Right hindlimb (tissue), 1 donor: ENCODE measurements at regions not wholly inside any gene's neighbourhood (a gene's known extent, or its start where the extent isn't known, plus 50 kb on each side); places are given as distances from the start of the nearest gene placed in this dataset.

Experiments used
- DNase-seq: peaks from one replicate; pipeline ENCODE4 v3.0.0-alpha.2; 2018

DNA sequence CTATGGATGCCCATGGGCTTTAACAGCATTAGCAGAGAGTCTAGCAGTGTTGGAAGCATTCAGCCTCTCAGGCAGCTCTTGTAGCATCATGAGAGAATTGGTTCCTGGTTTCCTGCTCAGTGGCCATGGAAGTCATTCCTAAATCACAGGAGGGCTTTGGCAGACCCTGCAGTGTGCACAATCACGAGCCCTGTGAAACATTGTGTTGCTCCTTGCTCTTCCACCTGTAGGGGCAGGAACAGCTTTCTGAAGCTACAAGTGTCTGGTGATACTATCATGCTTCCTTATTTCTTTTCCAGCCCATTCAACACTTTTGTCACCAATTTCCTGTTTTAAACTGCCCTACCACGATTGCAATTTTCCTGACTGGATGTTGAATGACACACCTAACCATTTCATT is 402.2 kb upstream of the USP15 start:
- no peak for DNase-seq

DNA sequence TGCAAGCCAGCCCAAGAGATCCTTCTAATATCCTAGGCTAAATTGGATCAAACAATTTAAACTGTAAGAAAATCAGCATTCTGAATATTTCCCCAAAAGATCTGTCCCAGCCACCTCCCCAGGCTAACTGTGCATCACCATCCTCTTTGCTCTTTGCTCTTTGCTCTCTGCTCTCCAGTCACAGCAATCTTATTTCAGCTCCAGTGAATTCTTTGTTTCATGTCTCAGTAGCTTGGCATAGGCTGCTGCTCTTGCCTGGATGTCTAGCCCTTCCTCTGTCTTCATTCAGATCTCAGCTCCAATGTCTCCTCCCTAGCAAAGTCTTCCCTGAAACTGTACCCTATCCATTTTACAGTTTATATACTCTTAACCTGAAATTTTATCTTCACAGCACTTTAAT is 399.8 kb upstream of the USP15 start:
- no peak for DNase-seq

DNA sequence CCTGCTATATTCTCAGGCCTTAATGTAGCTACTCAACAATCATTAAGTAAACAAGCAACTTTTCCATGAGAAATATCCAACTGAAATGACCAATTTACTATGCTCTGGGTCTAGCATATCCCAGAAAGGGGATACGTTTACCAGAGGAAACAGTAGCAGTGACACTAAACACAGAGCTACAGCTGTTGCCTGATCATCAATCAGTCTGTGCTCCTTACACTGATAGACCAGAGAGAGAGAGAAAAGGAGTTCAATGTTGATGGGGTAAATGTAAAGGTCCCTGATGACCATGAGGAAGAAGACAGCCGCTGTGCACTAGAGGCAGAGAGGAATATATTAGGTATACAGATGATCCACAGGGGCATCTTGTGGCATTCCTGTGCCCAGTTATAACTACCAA is 397.2 kb upstream of the USP15 start:
- no peak for DNase-seq

DNA sequence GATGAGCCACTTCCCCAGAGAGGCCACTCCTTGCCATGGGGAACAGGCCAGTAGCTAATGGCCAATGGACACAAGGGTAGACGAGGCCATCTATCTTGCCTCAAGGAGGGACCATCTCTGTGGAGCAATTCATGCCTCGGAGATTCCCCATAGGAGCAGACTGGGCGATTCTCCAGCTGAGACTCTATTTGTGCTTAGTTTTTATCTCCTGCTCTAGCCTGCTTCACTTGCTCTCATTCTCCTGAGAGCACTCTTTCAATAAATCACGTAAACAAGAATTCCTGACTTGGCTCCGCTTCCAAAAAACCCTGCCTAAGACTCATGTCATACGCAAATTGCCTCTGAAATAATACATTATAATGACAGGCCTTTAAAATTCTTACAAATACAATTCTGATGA is 396.4 kb upstream of the USP15 start:
- no peak for DNase-seq

DNA sequence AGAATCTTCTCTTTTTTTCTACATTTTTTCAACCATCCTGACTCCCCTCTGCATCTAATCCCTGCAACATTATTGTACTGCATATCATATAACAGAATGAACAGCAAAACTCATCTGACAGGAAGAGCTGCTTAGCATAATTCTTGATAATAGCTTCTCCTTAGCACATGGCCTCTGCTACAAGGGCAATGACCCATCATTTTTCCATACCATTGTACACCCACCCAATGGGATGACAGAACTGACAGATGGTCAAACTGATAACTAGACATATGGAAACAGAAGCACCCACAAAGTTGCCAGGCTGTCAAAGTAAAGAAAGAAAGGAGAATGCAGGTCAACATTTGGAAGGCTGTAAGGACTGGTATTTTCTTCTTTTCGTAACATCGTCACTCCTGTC is 390.4 kb upstream of the USP15 start:
- DNase-seq, result no peak

DNA sequence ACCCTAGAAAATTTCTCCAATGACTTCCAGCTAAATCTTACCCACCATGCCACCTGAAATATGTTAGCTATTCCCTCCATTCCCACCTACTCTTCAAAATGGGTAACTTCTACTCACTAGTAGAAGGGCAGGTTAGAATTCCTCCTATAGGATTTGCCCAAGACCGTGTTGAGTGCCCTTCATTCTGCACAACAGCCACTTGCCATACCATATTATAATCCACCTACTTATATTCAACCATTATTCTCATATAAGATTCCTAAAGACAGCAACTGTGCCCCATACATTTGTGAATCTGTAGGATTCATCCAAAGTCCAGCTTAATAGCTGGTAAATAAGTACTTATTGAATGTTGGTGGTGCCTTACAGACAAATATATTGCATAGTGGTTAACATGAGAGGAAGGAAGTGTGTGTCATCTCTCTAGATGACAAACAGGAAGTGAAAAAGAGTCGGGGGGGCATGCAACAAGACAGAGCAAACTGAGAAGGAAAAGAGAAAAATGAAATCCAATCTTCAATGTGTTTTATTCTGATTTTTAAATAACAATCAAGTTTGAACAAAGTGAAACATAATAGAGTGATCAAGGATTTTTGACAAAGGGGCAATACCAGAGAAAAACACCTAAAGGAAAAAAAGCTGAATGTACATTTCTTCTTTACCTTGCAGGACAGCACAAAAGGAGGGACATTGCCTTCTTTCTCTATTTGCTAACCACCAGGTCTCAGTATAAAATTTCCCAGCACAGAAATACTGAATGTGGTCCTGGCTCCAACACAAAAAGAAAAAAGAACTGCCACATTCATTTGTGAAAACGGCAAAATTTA is 389.3 kb upstream of the USP15 start:
- no peak for DNase-seq

DNA sequence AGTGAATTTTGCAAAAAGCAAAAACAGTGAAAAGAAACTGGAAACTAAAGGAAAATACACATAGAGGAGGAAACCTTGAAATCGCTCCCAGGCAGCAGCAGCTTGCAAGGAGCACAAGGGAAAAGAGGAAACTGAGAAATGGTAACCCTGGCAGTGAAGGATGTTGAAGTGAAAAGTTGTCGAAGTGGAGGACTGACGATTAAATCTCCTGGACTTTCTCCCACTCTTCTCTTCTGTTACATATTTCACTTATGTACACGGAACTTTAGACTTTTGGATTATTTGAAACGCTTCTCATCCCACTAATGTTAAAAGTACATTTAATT is 388.8 kb upstream of the USP15 start:
- DNase-seq, result no peak

DNA sequence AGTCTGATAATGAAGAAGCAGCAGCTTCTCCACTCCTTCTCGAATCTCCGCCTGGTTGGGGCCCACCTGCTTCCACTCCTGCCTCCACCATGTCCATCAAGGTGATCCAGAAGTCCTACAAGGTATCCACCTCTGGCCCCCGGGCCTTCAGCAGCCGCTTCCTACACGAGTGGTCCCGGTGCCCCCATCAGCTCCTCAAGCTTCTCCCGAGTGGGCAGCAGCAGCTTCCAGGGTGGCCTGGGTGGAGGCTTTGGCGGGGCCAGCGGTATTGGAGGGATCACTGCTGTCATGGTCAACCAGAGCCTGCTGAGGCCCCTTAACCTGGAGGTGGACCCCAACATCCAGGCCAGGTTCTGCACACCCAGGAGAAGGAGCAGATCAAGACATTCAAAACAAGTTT is 381.0 kb upstream of the USP15 start:
- no peak for DNase-seq

DNA sequence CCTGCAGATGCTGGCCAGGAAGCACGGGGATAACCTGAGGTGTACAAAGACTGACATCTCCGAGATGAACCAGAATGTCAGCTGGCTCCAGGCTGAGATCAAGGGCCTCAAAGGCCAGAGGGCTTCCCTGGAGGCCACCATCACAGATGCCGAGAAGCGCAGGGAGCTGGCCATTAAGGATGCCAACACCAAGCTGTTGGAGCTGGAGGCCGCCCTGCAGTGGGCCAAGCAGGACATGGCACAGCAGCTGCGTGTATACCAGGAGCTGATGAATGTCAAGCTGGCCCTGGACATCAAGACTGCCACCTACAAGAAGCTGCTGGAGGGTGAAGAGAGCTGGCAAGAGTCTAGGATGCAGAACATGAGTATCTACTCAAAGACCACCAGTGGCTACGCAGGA is 380.0 kb upstream of the USP15 start:
- DNase-seq, result no peak

DNA sequence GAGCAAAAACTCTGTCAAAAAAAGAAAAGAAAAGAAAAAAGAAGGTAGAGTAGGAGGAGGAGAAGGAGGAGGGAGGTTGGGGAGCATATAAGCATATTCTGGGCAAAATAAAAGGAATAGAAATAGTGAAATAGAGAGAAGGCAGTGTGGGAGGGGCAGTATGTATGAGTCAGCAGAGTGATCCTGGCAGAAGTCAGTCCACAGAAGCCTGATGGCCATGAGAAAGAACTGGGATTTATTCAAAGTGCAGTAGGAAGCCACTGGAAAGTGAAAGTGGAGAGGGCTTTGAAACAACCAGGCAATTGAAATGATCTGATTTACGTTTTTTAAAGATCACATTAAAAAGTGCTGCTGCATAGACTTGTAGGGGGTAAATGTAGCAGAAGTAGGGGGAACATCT is 368.6 kb upstream of the USP15 start:
- DNase-seq, result no peak

DNA sequence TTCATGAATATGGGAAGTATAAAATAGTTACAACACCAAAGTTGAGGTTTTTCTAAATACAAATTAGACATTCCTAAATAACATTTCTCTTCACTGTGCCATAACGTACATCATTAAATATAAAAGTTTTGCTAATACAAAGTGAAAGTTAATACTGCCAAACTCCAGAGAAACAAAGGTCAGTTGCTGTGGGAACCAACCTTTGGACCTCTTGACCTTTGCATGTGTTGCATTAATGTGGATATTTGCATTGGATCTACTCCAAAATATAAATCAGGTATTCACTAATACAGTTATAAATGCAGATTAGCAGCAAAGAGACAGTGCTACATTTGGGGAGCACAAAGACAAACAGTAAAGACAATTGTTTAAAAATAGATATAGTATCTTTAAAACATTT is 366.0 kb upstream of the USP15 start:
- no peak for DNase-seq

DNA sequence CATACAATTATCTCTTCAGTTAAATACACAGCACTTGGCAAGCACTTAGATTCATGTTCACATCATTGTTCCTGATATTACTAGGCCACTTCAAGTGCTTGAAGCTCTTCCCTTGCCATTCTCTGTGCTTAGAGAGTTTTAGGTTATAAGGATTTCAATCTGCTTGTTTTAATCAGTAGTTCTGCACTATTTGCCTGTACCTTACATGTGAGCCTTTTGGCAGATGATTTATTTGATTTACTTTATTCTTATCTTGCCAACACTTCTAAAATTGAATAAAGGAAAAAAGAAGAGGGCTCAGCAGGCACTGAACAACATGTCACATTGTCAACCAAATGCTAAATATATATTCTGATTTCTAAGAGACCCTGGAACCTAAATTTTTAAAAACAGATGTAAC is 363.8 kb upstream of the USP15 start:
- DNase-seq, result no peak

DNA sequence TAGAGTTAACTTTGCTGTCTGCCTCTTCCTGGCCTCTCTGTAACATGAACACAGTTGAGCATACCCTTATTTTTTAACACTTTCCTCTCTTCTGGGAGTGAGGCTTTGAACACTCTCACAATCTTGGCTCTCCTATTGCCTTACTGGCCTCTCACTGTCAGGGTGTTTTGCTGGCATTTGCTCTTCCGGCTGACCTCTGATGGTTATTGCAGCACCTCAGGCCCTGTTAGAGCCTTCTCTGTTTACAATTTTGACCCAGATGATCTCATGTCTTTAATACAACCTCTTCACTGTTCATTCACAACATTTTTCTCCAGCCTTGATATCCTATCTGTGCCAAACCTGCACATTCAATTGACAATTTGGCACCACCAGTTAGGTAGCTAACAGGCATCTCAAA is 357.8 kb upstream of the USP15 start:
- DNase-seq, result no peak

DNA sequence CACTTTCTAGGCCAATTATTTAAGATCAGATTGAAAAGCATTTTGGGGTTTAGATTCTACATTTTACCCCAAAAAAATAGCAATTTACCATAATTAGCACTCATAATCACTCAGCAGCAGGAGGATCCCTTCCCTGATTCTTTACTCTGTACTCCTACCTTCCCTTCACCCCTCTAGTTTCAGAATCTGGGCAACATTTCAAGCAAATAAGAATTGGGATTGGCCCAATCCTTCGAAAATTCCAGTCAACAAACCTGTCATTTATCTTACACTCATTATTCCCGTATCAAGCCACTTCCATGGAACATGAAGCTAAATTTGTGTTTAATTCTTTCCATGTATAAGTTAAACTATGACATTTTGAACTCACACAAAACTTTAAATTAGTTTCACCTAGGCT is 349.1 kb upstream of the USP15 start:
- DNase-seq, result no peak

DNA sequence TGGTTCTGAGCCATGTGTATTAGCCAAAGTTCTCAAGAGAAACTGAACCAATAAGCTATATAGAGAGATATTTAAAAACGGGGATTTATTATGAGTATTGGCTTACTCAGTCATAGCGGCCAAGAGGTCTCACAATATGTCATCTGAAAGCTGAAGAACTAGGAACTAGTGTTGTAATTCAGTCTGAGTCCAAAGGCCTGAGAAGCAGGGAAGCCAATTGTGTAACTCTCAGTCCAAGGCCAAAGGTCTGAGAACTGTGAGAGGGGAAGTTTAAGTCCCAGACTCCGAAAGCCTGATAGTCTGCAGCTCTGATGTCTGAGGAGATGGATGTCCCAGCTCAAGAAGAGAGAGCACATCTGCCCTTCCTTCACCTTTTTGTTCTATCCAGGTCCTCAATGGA is 344.8 kb upstream of the USP15 start:
- no peak for DNase-seq

DNA sequence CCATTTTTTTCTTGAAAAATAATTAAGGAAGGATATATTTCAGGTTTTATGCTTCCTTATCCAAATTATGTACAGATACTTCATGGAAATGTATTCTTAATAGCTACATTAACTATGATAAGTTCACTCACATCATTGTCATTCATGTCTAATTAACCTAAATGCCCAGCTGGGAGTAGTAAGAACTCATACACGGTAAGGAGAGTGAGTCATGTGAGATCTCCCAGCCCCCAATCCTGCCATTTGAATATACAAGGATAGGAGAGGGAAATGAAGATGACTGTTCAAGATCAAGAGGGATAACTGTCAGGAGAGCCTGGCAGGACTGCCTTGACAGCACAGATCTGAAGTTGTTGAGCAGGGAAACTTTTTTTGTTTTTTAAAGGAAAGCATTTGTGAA is 343.4 kb upstream of the USP15 start:
- no peak for DNase-seq

DNA sequence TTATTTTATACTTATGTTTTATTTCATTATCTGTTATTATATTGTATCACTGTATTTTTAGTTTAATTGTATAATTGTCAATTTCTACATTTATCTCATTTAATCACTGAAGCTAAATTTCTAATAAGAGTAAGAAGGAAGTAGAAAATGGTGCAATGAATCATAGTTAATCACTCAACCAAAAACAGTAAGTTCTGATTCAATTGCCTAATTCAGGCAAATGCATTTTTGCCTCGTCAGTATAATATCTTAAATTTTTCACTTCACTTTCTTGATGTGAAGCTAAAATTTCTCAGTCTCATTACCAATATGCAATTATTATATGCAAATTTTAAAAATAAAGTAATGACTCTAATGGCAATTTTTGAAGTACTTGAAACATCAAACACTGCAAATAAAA is 340.5 kb upstream of the USP15 start:
- DNase-seq, result no peak

DNA sequence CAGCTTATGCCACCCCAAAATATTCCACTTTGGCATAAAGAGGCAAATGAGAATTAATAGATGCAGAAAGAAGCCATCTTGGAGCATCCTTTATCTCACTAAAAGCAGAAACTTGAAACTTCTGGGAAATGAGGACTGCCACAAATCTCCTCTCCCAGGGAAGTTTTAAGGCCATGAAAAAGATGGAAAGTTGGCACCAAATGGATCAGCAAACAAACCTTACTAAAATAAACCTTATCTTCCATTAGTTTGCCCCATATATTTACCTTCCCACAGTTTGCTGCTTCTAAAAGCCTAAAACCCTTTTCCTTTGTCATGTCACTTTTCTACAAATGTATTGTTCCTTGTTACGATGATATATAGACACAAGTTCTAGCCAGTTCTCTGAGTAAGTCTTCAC is 340.0 kb upstream of the USP15 start:
- no peak for DNase-seq

DNA sequence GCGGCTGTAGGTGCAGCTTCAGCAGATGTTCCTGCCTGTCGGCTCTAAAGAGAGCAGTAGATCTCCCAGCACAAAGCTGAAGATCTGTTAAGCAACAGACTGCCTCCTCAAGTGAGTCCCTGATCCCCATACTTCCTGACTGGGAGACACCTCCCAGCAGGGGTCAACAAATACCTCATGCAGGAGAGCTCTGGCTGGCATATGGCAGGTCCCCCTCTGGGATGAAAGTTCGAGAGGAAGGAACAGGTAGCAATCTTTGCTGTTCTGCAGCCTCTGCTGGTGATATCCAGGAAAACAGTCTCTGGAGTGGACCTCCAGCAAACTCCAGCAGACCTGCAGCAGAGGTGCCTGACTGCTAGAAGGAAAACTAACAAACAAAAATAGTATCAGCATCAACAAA is 337.1 kb upstream of the USP15 start:
- no peak for DNase-seq

DNA sequence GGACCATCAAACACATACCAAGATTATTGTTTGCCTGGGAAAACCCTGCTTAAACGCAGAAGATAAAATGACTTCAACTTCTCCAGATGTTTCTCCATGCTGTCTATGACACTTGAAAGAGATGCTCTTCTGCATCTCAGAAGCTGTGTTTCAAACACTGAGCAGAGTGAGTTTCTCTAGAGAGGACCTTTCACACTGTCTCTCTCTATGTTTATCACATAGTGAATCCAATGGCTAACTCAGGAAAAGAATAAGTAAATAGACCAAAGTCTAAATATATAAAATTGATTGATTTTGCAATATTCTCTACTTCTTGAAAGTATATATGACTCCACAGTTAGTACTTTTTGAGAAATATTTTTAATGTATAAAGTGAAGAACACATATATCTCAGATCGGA is 325.6 kb upstream of the USP15 start:
- no peak for DNase-seq

DNA sequence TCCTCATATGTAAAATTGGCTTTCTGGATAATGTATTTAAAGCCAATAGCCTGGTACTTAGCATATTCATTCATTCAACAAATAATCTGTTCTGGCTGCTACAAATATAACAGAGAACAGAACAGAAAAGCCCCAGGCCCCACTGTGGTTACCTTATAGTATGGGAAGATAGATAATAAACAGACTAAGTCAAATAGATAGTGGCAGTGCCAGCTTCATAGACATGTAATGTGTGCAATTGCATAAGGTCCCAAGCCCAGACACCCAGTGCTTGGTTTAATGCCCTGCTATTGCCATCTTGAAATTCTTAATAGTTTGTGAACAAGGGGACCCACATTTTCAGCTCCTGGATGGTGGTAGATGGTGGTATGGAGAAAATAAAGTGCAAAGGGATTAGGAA is 320.2 kb upstream of the USP15 start:
- no peak for DNase-seq

DNA sequence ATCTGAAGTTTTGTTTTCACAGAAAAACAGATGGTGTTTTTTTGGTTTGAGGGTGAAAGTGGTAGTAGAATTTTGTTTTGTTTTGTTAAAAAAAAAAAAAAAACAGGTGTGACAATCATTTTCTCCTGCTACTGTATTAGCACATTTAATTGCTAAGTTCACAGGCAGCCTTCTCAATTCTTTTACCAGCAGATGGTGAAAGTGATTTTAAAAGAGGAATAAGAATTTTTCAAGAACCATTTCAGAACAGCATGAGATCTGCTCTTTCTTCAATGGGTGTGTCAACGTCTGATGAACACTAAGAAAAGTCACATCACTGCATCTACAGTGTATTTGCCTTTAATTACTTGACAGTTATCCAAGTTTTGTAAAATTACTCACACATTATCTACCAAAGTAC is 303.7 kb upstream of the USP15 start:
- DNase-seq, result no peak

DNA sequence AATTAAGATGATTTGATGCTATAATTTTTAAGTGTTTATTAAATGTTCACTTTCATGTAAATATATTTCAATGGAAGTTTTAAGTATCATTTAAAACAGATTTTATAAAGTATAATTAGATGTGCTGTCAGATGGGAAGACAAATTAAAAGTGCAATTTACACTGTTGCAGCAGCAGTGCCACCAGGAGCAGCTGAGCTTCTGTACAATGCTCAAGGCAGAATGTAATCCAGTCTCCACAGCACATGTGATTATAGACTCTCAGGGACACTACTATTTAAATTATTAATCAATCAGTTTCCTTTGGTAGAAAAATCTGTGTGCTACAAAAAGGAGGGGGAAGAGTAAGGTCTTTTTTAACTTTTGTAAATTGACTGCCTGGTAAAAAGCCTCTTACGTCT is 285.7 kb upstream of the USP15 start:
- no peak for DNase-seq

DNA sequence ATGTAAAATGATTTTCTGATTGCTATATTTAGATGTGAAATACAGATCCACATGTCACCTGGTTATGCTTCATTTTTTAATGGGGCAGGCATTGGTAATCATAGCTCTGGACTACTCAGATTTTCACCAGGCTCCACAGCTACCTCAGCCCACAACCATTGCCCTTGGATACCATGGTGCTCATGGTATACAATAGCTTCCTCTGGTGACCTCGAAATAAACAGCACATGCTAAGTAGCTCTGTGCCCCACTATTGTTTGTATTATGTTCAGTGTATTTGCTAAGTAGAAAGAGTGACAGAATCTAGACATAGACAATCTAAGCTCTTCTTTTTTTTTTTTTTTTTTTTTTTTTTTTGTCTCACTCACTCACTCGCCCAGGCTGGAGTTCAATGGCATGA is 274.4 kb upstream of the USP15 start:
- no peak for DNase-seq

DNA sequence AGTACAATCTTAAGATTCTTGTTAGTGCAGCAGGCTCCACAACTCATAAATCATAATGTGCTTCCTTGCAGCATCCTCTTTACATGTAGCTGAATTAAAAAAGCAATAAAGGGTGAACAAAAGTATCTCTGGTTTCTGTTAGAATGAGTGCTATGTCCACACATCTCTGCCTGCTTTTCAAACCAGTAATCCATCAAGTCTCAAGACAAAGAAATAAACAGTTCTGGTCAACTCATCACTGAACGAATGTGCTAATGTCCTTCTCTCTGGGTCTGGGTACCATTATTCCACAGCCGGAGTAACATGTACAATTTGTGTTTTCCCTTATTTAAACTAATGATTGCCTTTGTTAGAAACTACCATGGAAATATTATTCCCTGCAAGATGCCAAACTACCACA is 273.0 kb upstream of the USP15 start:
- no peak for DNase-seq

DNA sequence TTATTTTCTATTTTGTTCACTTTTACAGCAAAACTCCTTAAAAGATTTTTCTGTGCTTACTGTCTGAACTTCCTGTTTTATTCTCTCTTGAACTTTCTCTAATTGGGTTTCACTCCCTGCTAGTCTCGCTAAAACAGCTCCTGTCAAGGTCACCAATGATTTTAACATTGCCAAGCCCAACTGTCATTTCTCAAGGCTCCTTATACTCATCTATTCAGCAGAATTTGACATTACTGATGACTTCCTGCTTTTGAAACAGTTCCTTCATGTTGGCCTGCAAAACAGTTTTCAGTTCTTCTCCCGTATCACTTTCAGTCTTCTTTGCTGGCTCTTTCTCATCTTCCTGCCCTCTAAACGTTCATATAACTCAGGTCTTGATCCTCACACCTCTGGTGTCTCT is 268.5 kb upstream of the USP15 start:
- DNase-seq, result no peak
